ENCODE measurements at regions not wholly inside any gene's neighbourhood (a gene's known extent, or its start where the extent isn't known, plus 50 kb on each side); places are given as distances from the start of the nearest gene placed in this dataset.

- Histone ChIP-seq H3K4me1 (ENCODE audit: control insufficient read depth, insufficient read depth, low read length) (peaks cover 11% of the 10 kb centered on the region), H3K9ac (ENCODE audit: low read depth, low read length) (no peak overlapping the region), H3K27me3 (ENCODE audit: control insufficient read depth, insufficient read depth, low read length) (no peaks in the 10 kb centered on the region), H3K9me3 (ENCODE audit: control insufficient read depth, insufficient read depth, low read length) (no peaks in the 10 kb centered on the region), H3K36me3 (ENCODE audit: control insufficient read depth, insufficient read depth, low read length) (no peaks in the 10 kb centered on the region), H3K4me3 (ENCODE audit: low read depth, low read length) (no peak overlapping the region), H3K27ac (ENCODE audit: low read depth, low read length) (no peak overlapping the region)
Measured at GRCh38 chr2:55101466-55101865, 51.2 kb upstream of the RTN4 start.

- no peaks in the 10 kb centered on the region for H3K27me3 ChIP-seq (ENCODE audit: control insufficient read depth, insufficient read depth, low read length)
- peaks cover 11% of the 10 kb centered on the region for H3K4me1 ChIP-seq (ENCODE audit: control insufficient read depth, insufficient read depth, low read length)
- no peak overlapping the region for H3K4me3 ChIP-seq (ENCODE audit: low read depth, low read length)
- H3K27ac ChIP-seq (ENCODE audit: low read depth, low read length) = no peak overlapping the region
- H3K9me3 ChIP-seq (ENCODE audit: control insufficient read depth, insufficient read depth, low read length) = no peaks in the 10 kb centered on the region
- H3K36me3 ChIP-seq (ENCODE audit: control insufficient read depth, insufficient read depth, low read length) = no peaks in the 10 kb centered on the region
- no peak overlapping the region for H3K9ac ChIP-seq (ENCODE audit: low read depth, low read length)
Measured at GRCh38 chr2:55099878-55100820, 49.9 kb upstream of the RTN4 start.

Measured in HUES48 (cell line).